ENCODE measurements at regions not wholly inside any gene's neighbourhood (a gene's known extent, or its start where the extent isn't known, plus 50 kb on each side); places are given as distances from the start of the nearest gene placed in this dataset.

- DNase-seq (ENCODE audit: low spot score), result no peak
These were observed 217.0 kb downstream of the AJAP1 start for GRCh38 chr1:4871373-4871772.

- DNase-seq (ENCODE audit: low spot score), result no peak
These were observed 214.1 kb downstream of the AJAP1 start for GRCh38 chr1:4868521-4868920.

- no peak for DNase-seq (ENCODE audit: low spot score)
These were observed 202.0 kb downstream of the AJAP1 start for GRCh38 chr1:4856396-4856795.

DNA sequence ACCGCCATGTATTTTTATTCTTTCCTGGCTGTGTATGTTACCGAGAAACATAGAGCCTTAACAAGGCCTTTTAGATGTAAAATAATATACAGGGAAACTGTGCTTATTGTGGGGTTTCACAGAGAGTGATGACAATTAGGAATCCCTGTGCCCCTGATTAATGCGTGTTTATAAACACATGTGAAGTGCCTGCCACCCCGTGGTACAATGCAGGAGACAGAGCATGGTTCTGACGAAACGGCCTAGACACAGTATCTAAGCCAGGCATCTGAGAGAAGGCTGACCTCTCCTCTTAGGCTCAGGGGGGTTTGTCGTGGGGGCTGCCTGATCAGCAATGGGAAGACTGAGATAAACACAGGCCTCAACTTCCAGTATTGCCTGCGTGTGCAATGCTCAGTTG lies 200.0 kb downstream of the AJAP1 start:
- no peak for DNase-seq (ENCODE audit: low spot score)

DNA sequence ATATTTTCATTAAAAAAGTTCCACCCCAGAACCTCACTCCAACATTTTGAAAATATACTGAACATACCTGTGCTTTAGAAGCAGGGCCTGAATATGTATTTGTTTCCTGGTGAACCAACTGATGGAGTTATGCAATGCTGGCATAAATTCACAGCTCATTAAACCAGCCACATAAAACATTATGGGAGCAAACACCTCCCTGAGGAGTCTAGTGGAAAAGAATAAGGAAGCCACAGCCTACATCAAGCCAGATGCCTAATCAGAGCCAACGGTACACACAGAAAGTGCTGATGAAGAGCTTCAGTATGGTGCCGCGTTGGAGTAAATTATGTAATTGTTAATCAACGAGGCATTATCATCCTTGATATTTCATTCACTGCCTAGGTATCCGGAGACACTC lies 199.5 kb downstream of the AJAP1 start:
- no peak for DNase-seq (ENCODE audit: low spot score)

- DNase-seq (ENCODE audit: low spot score), result no peak
These were observed 197.1 kb downstream of the AJAP1 start for GRCh38 chr1:4851385-4852065.

- no peak for DNase-seq (ENCODE audit: low spot score)
These were observed 194.0 kb downstream of the AJAP1 start for GRCh38 chr1:4848431-4848830.

DNA sequence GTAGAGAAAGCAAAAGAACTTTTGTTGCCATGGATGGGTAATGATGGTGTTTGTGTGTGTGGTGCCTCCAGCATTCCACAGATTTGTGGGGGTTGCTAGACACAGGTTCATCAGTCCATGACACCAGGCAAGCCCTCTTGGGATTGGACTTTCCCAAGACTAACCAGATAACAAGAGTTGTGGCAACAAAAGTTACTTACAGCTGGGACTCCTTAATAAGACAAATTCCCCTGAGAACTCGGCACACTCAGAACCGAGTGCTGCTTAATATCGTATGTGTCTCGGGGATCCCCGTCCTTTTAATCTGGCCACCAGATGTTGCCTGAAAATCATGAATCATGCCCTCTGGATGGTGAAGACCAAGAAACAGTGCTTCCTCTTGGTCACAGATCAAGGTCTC lies 193.3 kb downstream of the AJAP1 start:
- no peak for DNase-seq (ENCODE audit: low spot score)

Measured in COLO829 (cell line).